Lower lobe of right lung (tissue), 2 donors: ENCODE measurements at regions not wholly inside any gene's neighbourhood (a gene's known extent, or its start where the extent isn't known, plus 50 kb on each side); places are given as distances from the start of the nearest gene placed in this dataset.

Experiments used
- ATAC-seq, 2 donors: fragments of 200-7000 bp; cut with Tn5 transposase; one replicate each; pipeline ENCODE4 v1.9.1; 2020 to 2022; ENCODE audit warnings: mild to moderate bottlenecking in 2 of 2, moderate library complexity in 2 of 2
- DNase-seq: peaks from one replicate; pipeline ENCODE4 v3.0.0-alpha.2; 2020
- H3K27ac ChIP-seq: fragments of 200-600 bp; one replicate; pipeline ENCODE4 v1.8.0; 2022
- H3K27me3 ChIP-seq: fragments of 200-600 bp; one replicate; pipeline ENCODE4 v1.8.0; 2022; ENCODE audit warnings: low read depth
- H3K36me3 ChIP-seq: fragments of 200-600 bp; one replicate; pipeline ENCODE4 v1.8.0; 2022; ENCODE audit warnings: mild to moderate bottlenecking
- H3K4me1 ChIP-seq: fragments of 200-600 bp; one replicate; pipeline ENCODE4 v1.8.0; 2022
- H3K4me3 ChIP-seq: fragments of 200-600 bp; one replicate; pipeline ENCODE4 v1.8.0; 2022; ENCODE audit warnings: mild to moderate bottlenecking
- H3K9me3 ChIP-seq: fragments of 200-600 bp; one replicate; pipeline ENCODE4 v1.8.0; 2022
- intact Hi-C: fragments of 100-400 bp; cut with DNase I; formaldehyde crosslinking; loops from one replicate; pipeline ENCODE4 v1.11.0; 2022
- TF ChIP-seq, protein P1 (sequence below): fragments of 200-600 bp; IDR thresholded peaks from one replicate; pipeline ENCODE4 v1.8.0; 2022; ENCODE audit warnings: antibody characterized with exemption, mild to moderate bottlenecking
- donor health status: DM: no; HTN: yes; CAD: no; lungs with severe emphysema.

DNA sequence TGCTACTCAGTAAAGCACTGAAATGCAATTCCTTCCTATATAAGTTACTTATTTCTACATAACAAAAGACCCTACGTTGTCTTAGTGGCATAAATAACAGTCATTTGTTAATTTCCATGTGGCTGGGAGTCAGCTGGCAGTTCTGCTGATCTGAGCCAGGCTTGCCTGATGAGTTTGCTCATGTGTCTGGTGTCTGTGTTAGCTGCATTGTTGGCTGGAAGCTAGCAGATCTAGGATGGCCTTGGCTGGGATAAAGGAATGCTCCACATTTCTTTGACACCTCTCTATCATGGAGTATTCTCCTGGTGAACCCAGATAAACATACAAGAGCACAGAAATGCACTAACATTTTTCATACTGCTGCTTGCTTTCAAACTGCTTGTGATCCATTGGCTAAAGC lies 264.4 kb upstream of the MON1B start:
- TF ChIP-seq, protein P1, sequence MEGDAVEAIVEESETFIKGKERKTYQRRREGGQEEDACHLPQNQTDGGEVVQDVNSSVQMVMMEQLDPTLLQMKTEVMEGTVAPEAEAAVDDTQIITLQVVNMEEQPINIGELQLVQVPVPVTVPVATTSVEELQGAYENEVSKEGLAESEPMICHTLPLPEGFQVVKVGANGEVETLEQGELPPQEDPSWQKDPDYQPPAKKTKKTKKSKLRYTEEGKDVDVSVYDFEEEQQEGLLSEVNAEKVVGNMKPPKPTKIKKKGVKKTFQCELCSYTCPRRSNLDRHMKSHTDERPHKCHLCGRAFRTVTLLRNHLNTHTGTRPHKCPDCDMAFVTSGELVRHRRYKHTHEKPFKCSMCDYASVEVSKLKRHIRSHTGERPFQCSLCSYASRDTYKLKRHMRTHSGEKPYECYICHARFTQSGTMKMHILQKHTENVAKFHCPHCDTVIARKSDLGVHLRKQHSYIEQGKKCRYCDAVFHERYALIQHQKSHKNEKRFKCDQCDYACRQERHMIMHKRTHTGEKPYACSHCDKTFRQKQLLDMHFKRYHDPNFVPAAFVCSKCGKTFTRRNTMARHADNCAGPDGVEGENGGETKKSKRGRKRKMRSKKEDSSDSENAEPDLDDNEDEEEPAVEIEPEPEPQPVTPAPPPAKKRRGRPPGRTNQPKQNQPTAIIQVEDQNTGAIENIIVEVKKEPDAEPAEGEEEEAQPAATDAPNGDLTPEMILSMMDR, result no peak

GRCh38 chr16:76931186-76931585 lies 259.8 kb upstream of the MON1B start:
- Histone ChIP-seq H3K27ac (no peak overlapping the region), H3K4me1 (no peaks in the 10 kb centered on the region), H3K9me3 (no peaks in the 10 kb centered on the region), H3K27me3 (no peaks in the 10 kb centered on the region), H3K4me3 (no peak overlapping the region), H3K36me3 (no peaks in the 10 kb centered on the region)
- intact Hi-C loops, result no loop called here
- no peak for ATAC-seq
- DNase-seq, result no peak
- TF ChIP-seq, protein P1, result no peak

More for the DNA sequence above, 264.4 kb upstream of the MON1B start:
- Histone ChIP-seq H3K27ac (no peak overlapping the region), H3K27me3 (no peaks in the 10 kb centered on the region), H3K9me3 (no peaks in the 10 kb centered on the region), H3K36me3 (no peaks in the 10 kb centered on the region), H3K4me1 (no peaks in the 10 kb centered on the region), H3K4me3 (no peak overlapping the region)
- intact Hi-C loops, result no loop called here
- no peak for DNase-seq
- ATAC-seq, result no peak

- TF ChIP-seq, protein P1, result no peak
- no peaks in the 10 kb centered on the region for H3K27me3 ChIP-seq
- no peaks in the 10 kb centered on the region for H3K36me3 ChIP-seq
- DNase-seq (no peak), ATAC-seq (no peak)
- no peaks in the 10 kb centered on the region for H3K9me3 ChIP-seq
- no peaks in the 10 kb centered on the region for H3K4me1 ChIP-seq
- intact Hi-C loops, result no loop called here
- H3K27ac ChIP-seq, result no peak overlapping the region
- H3K4me3 ChIP-seq, result no peak overlapping the region
These were observed 258.3 kb upstream of the MON1B start for GRCh38 chr16:76932541-76933211.

- no peaks in the 10 kb centered on the region for H3K9me3 ChIP-seq
- H3K4me1 ChIP-seq, result no peaks in the 10 kb centered on the region
- intact Hi-C loops, result no loop called here
- DNase-seq (no peak), ATAC-seq (no peak)
- H3K27me3 ChIP-seq, result no peaks in the 10 kb centered on the region
- no peaks in the 10 kb centered on the region for H3K36me3 ChIP-seq
- H3K27ac ChIP-seq, result no peak overlapping the region
- no peak overlapping the region for H3K4me3 ChIP-seq
- TF ChIP-seq, protein P1, result no peak
These were observed 250.7 kb upstream of the MON1B start for GRCh38 chr16:76940251-76940650.

GRCh38 chr16:76941113-76941512 lies 249.9 kb upstream of the MON1B start:
- ATAC-seq (no peak), DNase-seq (no peak)
- intact Hi-C loops, result no loop called here
- no peaks in the 10 kb centered on the region for H3K27me3 ChIP-seq
- H3K9me3 ChIP-seq, result no peaks in the 10 kb centered on the region
- TF ChIP-seq, protein P1, result no peak
- H3K4me1 ChIP-seq, result no peaks in the 10 kb centered on the region
- H3K4me3 ChIP-seq, result no peak overlapping the region
- no peak overlapping the region for H3K27ac ChIP-seq
- no peaks in the 10 kb centered on the region for H3K36me3 ChIP-seq
